ENCODE measurements at regions not wholly inside any gene's neighbourhood (a gene's known extent, or its start where the extent isn't known, plus 50 kb on each side); places are given as distances from the start of the nearest gene placed in this dataset.

DNA sequence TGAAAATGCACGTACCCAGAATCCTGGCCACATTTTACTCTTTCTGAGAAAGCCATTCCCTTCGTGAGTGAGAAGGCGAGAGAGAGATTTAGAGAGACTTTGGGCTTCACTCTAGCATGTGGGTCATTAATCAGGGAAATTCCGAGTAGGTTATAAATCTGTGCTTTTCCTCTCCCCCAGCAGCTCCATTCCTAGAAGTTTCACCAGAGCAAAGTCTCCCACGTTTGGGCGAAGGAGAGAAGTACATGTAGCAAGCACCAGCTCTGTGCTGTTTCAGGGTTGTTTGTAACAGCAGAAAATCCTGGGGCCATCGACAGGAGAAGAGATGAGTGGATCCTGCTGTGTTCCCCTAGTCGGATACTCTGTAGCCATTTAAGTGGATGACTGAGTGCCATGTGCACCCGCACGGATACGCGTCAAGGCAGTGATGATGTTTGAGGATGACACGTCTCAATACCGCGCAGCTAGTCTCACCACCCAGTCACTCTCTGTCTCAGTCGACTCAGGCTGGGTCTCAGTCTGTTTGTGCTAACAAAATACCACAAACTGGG, 131.8 kb upstream of the PEG3 start:
- Histone ChIP-seq H3K14ac (ENCODE audit: insufficient read length) (no peak overlapping the region), H3K18ac (ENCODE audit: extremely low read depth, low read length) (no peak overlapping the region), H3K56ac (replicated peaks; ENCODE audit: insufficient read length, low read depth, low read length) (no peak overlapping the region), H3K4me3 (ENCODE audit: extremely low read depth in 1 of 4, insufficient read depth in 2 of 4, low read depth in 3 of 4, low read length in 4 of 4) (no peak overlapping the region), H3K23me2 (ENCODE audit: low read depth, low read length) (no peaks in the 10 kb centered on the region; the same call in 1 of the 2 replicates), H2BK120ac (replicated peaks; ENCODE audit: low read depth, low read length) (no peak overlapping the region), H3K27me3 (replicated peaks in 1 of 4; ENCODE audit: control insufficient read depth in 3 of 4, extremely low read depth in 1 of 4, insufficient read depth in 3 of 4, low read length in 3 of 4) (no peaks in the 10 kb centered on the region; a peak in 2 of 7 replicates), H2BK15ac (ENCODE audit: low read length) (no peak overlapping the region), H2AFZ (ENCODE audit: low read length) (no peak overlapping the region), H4K91ac (replicated peaks; ENCODE audit: insufficient read length, low read length) (no peak overlapping the region), H2AK5ac (ENCODE audit: low read depth, low read length) (no peak overlapping the region), H3K4me2 (ENCODE audit: insufficient read depth in 1 of 2, low read depth in 2 of 2, low read length in 2 of 2) (no peak overlapping the region), H3K23ac (ENCODE audit: insufficient read length) (no peak overlapping the region), H4K5ac (ENCODE audit: insufficient read length, low read depth, low read length) (no peak overlapping the region), H2BK12ac (ENCODE audit: low read depth, low read length) (no peak overlapping the region), H3K27ac (ENCODE audit: low read depth, low read length) (no peak overlapping the region), H3K79me1 (ENCODE audit: low read depth, low read length) (no peaks in the 10 kb centered on the region), H3K9ac (replicated peaks in 1 of 4; ENCODE audit: extremely low read depth in 1 of 4, low read depth in 3 of 4, low read length in 3 of 4) (no peak overlapping the region), H3K79me2 (ENCODE audit: control insufficient read depth in 1 of 2, insufficient read depth in 2 of 2, low read length in 2 of 2) (no peaks in the 10 kb centered on the region), H3K36me3 (ENCODE audit: control insufficient read depth in 2 of 4, insufficient read depth in 4 of 4, low read length in 3 of 4) (no peaks in the 10 kb centered on the region), H3K9me3 (ENCODE audit: insufficient read depth in 2 of 2, low read depth in 1 of 2, low read length in 1 of 2) (peaks cover 64 to 85% of the 10 kb centered on the region in 2 experiments), H4K8ac (ENCODE audit: extremely low read depth, insufficient read depth, low read length) (no peak overlapping the region), H2BK5ac (ENCODE audit: low read depth, low read length) (no peak overlapping the region), H4K20me1 (replicated peaks in 1 of 2; ENCODE audit: control insufficient read depth in 1 of 2, insufficient read depth in 2 of 2, low read length in 2 of 2) (no peaks in the 10 kb centered on the region), H3K4ac (replicated peaks; ENCODE audit: insufficient read length, low read depth, low read length) (no peak overlapping the region), H3K4me1 (replicated peaks in 1 of 4; ENCODE audit: control insufficient read depth in 3 of 4, insufficient read depth in 4 of 4, low read length in 3 of 4) (no peaks in the 10 kb centered on the region; a peak in 1 of 7 replicates), H2BK20ac (ENCODE audit: low read length) (no peak overlapping the region)
- WGBS, 2 experiments (ENCODE audit: extremely low coverage in 1 of 2, insufficient coverage in 1 of 2, insufficient read length in 1 of 2, insufficient replicate concordance in 2 of 2, low coverage in 1 of 2, low lambda C conversion rate in 2 of 2, missing lambda C conversion rate in 1 of 2): 71% methylated on average over 15 of the region's 16 CpGs; no CpG with 5 or more reads in 1 of the 2 experiments
- DNase-seq (ENCODE audit: low read depth in 1 of 2, low spot score in 2 of 2) (no peak), FAIRE-seq (no peak)
- POLR2A ChIA-PET (ENCODE audit: partially characterized antibody): no interaction called here
- CTCF ChIA-PET (ENCODE audit: partially characterized antibody): no interaction called here
- no peak for TF ChIP-seq NANOG (IDR thresholded peaks at IDR 0.05; ENCODE audit: insufficient read depth, low read depth, low read length, poor library complexity, severe bottlenecking)
- TF ChIP-seq MAFK (IDR thresholded peaks at IDR 0.05; ENCODE audit: low read depth, low read length): no peak
- TF ChIP-seq POLR2AphosphoS5 (IDR thresholded peaks at IDR 0.05; ENCODE audit: low read depth, low read length): no peak
- no peak for TF ChIP-seq ZNF274 (IDR thresholded peaks at IDR 0.05; ENCODE audit: borderline replicate concordance, extremely low read depth, low read length)
- TF ChIP-seq SRF (IDR thresholded peaks at IDR 0.05; ENCODE audit: low read depth, low read length): no peak
- no peak for TF ChIP-seq SIN3A (conservative IDR thresholded peaks at IDR 0.05 in 1 of 2, IDR thresholded peaks at IDR 0.05 in 1 of 2; ENCODE audit: low read depth in 1 of 2, low read length in 2 of 2)
- no peak for TF ChIP-seq KDM1A (IDR thresholded peaks at IDR 0.05; ENCODE audit: borderline replicate concordance, low read length)
